Inflammatory macrophage (primary cell): ENCODE measurements at regions not wholly inside any gene's neighbourhood (a gene's known extent, or its start where the extent isn't known, plus 50 kb on each side); places are given as distances from the start of the nearest gene placed in this dataset.

Experiments
- DNase-seq, 2 donors: peaks; one replicate each; pipeline ENCODE4 v3.0.0-alpha.2; 2020 to 2022

DNA sequence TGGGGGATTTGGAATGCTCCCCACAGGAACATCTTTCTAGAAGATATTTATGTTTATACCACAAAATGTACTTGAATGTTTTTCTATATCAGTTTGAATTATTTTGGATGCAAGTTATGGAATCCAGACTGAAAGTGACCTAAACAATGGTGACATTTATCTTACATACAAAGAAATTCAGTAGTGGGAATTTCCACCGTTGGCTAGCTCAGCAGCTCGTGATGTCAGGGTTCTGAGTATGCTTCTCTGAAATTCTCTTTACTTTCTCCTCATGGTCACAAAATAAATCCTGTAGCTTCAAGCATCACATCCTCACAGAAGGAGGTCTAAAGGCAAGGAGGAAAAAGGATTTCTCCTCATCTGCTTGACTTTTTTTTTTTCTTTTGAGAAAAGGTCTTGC is 105.3 kb downstream of the AKAIN1 start:
- no peak for DNase-seq

DNA sequence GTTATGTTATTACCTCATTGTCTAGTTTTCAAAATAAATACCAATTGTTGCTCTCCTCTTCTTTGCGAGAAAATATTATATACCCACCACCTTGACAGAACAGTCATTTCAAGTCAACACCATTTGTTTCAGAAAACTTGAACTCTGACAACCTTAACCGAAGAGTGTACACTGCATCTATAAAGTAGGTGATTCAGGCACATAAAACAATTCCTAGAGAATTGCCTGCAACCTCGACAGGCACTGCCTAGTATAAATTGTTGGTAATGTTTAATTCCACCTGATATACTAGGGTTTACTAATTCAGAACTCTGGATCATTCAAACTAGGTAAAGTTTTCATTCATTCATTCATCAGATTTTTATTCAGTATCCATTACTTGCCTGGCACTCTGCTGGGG is 121.8 kb downstream of the AKAIN1 start:
- DNase-seq: no peak

DNA sequence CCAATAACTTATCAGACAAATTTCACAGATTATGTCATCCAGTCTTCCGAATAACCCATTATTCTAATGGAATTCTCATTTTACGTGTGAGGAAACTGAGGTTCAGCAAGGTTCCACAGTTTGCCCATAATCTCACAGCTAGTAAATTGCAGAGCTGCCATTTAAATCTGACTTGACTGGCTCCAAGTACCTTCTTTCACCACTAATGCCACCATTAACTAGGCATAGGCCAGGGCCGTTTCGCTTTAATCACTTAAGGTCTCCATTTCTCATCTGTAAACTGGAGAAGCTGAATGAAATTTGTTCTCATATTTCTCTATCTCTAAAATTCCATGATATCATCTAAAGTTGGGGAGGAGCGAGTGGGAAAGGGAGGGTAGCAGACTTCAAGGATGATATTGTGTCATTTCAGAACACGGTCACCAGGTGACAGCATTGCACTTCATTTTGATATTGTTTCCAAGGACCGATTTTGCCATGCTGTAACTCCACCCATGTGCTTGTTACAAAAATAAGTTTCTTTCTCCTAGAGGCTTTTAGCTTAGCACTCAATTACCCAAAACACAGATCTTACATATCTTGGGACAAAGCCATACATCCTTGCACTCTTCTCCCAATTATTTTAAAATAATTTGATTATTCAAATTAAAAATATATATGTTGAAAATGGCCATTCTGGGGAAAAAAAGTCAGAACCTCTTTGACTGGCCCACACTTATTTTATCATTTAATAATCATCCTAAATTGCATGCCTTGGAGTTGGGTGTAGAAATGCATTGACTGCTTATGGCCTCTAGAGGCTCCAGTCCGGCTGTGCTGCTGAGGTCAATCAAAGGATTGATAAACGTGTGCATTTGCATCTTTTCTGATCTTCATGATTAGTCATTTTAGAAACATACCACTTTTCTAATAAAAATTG is 123.8 kb downstream of the AKAIN1 start:
- DNase-seq: peak; percentile 13 to 18

DNA sequence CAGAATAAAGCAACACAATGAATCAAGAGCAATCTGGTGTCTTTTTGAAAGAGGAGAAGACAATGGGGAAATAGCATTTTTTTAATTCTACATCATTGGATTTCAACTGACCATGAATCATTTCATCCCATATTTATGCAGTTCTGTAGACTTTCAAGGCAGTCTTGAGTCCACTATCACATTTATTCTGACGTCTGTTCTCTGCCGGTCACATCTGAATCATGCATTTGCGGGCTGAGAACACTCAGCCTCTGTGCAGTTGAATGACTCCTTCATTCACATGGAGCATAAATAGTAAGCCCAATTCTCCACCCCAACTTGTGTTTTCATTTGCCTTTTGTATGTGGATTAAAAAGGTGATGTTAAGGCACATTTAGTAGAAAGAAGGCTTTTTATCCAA is 128.2 kb downstream of the AKAIN1 start:
- DNase-seq: no peak

DNA sequence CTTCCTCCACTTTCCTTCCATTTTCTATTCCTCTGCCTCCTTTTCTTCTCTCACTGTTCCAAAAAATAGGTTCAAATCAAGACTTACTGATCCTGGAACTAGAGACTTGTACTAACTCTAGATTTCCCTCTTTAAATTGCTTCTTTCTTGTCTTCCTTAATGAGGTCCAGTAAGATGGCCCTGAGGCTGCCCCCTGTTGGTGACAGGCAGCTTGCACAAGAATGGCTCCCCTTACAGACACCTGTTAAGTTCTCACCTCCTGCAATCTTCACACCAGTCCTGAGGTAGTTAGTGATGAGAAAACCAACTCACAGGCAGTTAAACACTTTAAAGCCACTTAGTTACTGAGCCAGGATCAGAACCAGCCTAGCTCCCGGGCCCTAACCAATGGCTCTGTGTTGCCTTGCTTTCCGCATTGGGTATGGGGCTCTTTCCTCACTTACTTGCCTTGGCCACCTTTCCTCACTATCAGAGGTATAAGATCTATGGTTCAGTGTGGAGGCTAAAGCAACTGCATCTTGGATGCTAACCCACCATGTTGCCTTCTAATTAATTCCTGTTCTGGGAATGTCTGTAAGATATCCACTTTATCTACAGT is 130.6 kb downstream of the AKAIN1 start:
- peak in 1 of 2 donors; percentile 10 for DNase-seq

DNA sequence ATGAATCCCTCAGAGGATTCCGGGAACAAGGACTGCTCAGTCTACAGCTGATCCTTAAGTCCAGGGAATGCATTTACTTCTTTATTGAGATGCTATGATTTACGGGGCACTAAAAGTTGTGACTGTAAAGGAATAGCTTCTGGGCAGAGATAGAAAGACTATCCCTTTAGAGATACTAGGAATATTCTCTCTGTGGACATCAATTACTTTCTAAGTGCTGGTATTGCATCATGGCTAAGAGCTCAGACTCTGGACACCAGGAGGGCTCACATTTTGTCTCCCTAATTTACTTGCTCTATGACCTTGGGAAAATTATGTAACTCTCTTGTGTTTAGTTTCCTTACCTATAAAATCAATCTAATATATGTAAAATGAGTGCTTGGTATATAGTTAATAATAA is 131.4 kb downstream of the AKAIN1 start:
- no peak for DNase-seq

DNA sequence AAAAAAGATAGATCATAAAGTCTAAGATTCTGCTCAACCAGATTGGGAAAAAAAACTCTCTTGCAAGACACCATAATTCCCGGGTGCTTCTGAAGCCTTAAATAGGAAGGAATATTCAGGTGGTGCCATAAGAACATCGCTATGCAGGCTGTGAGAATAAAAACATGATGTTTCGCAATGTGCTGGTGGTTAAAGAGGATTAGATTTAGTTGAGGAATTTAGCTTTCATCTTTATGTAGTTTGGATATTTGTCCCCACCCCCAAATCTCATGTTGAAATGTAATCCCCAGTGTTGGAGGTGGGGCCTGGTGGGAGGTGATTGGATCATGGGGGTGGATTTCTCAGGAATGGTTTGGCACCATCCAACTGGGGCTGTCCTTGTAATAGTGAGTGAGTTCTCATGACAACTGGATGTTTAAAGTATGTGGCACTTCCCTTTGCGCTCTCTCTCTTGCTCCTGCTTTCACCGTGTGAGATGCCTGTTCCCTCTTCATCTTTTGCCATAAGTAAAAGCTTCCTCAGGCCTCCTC is 132.2 kb downstream of the AKAIN1 start:
- no peak for DNase-seq

DNA sequence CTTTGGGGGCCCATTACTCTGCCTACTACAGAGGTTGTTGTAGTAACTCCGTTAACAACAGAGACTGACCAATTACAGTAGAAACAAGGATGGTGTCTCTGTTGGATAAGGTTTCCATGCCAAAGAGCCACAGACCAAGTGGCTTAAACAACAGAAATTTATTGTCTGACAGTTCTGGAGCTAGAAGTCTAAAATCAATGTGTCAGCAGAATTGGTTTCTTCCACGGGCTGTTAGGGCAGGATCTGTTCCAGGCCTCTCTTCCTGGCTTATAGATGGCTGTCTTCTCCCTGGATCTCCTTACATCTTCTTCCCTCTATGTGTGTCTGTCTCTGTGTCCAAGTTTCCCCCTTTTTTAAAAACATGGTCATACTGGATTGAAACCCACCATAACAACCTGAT is 135.3 kb downstream of the AKAIN1 start:
- DNase-seq: no peak

DNA sequence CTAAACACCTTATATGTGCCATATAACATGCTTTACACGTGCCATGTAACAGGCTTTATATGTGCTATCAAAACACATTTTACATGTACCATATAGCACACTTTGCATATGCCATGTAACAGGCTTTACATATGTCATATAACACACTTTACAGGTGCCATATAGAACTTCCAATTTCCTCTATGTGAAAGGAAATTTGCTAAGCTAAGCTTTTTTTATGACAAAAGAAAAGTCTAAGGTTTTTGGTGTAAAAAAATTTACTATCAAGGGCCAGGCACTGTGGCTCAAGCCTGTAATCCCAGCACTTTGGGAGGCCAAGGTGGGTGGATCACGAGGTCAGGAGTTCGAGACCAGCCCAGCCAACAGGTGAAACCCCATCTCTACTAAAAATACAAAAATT is 136.5 kb downstream of the AKAIN1 start:
- no peak for DNase-seq

DNA sequence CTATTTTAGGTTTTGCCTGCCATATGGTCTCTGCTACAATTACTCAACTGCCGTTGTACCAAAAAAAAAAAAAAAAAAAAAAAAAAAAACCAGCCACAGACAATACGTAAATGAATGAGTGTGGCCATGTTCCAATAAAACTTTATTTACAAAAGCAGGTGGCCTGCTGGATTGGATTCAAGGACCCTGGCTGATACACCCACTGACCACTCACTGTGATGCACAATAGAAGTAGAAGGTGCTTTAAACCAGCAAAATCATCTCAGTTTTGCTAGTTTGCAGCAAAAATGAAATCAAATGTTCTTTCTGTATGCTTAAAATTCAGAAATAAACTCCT is 137.4 kb downstream of the AKAIN1 start:
- no peak for DNase-seq

DNA sequence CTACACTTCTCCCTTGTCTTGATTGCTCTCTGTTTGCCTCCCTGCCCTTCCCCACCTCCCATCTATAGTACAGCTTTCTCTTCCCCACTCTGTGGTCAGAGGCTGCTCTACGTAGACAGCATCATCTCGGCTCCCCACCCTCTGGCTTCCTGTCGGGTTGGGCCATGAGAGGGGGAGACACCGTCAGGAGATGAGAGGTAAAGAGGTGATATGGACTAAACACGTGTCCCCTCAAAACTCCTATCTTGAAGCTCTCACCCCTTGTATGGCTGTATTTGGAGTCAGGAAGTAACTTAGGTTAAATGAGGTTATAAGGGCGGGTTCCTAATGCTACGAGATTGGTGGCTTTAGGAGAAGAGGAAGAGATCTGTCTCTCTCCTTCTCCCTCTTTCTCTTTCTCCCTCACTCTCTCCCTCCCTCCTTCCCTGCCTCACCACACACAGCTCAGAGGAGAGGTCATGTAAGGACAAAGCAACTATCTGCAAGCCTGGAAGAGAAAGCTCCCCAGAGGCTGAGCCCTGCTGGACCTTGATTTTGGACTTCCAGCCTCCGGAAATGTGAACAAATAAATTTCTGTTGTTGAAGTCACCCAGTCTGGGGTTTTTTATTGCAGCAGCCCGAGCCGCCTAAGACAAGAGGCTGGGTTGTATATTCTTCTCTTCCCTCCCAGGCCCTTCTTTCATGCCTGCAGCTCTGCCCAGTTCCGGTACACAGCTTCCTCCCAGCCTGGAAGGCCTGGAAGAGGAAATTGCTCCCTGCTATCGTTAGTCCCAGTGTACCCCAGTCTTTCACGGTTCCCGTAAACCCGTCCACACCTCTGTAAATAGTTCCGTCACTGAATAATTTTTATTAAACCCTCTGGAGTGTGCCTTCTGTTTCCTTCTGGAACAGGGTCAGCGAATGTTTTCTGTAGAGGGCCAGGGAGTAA is 138.0 kb downstream of the AKAIN1 start:
- DNase-seq: peak; percentile 7 to 18

DNA sequence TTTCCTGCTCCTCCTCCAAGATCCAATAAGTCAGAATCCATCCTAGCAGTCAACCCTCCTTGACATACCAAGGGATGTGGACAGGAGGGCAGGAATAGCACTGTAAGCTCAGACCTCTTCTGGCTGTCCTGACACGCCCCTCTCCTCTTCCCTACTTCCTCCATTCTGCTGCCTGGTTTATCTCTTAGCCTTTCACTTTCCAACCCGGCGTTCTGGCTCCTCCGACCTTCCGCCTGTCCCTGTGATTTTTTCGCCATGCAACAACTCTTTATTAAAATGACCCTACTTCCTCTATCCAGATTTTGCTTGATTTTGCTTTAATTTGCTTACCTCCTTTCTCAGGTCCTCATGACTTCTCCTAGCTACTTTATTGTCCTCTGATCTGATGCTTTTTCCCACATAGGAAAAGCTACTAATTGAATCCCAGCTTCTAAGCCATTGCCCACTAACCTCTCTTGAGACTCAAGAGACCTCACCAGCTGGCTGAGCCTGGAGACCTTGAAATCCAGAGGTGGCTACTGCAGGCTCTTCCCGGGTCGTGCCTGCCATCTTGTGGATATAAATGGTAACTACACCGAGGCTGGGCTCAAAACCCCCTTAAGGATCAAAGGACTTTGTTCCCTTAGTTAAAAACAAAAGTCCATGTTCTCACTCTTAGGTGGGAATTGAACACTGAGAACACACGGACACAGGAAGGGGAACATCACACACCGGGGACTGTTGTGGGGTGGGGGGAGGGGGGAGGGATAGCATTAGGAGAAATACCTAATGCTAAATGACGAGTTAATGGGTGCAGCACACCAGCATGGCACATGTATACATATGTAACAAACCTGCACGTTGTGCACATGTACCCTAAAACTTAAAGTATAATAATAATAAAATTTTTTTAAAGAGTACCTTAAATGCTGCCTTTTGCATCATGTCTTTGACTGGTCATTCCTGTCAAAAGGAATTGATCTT is 139.4 kb downstream of the AKAIN1 start:
- DNase-seq: peak; percentile 66 to 72

DNA sequence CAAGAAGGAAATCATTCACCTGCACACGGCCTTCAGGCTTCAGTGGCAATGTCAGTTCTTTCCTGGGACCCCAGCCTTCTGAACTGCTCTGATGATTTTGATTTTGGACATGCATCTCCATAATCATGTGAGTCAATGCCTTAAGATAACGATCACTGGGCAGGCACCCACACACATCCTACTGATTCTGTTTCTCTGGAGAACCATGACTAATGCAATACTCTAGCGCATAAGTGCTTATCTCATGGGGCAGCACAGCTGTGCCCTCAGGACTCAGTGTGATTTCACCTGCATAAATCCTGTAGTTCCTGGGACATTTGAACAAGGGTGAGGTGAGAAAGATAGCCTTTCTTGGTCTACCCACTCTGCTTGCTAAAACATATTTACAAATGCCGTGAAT is 144.6 kb downstream of the AKAIN1 start:
- no peak for DNase-seq

DNA sequence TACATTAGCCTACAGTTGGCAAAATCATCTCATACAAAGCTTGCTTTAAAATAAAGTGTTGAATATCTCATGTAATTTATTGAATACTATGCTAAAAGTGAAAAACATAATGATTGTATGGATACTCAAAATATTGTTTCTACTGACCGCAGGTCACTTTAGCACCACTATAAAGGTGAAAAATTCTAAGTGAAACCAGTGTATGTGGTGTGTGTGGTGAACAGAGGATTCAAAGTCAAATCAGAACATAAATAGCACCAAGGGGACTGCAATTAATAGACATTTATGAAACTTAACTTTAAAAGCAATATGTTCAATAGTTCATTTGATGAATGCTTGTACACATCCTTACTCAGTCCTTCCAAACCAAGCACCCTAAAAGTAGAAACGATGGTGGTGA is 145.8 kb downstream of the AKAIN1 start:
- no peak for DNase-seq

DNA sequence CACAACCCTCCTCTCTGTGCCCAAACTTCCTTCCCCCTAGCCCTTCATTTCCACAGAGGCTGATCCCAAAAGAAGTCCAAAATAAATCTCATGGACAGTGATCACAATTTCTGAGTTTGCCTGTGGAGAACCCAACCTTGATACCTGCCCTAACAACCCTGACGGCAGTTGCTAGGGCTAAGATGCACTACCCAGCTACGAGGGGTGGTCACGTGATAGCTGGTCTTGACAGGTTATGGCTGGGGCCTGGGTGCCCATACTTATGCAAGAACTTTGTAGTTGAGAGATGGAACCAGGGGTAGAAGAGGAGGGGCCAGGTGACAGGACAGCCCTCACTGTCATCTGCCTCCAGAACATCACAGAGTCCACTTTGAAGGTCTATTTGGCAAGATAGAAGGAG is 147.9 kb downstream of the AKAIN1 start:
- no peak for DNase-seq

DNA sequence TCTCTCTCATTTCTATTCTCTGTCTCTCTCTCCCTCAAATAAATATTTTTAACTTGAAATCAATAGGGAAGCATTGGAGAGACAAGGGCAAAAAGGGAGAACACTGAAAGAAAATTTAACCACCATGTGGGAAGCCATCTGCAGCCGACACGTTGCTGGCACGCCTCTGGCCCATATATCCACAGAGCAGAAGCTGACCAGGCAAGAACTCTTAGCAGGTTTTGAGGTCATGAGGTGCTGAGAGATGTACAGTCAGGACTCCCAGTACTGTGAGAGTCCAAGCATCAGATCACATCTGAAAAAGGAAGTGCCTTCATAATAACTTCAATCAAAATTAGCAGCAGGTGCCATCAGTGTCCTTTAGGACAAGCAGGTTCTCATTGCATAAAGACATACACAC is 156.6 kb downstream of the AKAIN1 start:
- no peak for DNase-seq

DNA sequence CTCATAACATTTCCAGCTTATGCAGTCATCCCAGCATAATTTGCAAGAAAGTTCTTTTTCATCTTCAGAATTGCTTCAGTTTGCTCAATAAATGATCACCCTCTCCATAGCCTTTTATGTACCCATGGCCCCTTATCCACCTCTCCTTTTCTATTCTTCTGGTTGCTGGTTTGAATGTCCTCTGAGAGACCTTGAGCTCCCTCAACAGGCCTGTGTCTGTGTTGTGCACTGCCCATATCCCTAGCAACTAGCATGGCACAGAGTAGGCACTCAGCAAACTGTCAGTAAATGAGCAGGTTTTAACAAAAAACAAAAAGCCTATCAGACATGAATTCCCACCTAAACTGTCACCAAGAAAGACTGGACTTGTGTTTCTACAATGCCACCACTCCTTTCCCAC is 160.5 kb downstream of the AKAIN1 start:
- DNase-seq: no peak

DNA sequence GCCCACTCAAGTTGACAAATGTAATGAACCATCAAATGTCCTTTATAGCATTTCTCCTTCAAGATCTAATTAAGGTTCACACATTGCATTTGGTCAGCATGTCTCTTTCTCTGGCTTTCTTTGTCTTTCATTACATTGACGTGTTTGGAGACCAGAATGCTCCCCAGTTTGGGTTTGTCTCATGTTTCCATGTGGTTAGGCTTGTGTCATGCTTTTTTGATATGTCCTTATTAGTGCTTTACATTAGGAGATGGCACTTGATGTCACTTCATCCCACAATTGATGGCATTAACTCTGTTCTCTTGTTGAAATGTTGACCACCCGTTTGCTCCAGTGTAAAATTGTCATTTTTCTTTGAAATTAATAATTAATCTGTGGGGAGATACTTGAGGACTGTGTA is 165.8 kb downstream of the AKAIN1 start:
- DNase-seq: no peak

DNA sequence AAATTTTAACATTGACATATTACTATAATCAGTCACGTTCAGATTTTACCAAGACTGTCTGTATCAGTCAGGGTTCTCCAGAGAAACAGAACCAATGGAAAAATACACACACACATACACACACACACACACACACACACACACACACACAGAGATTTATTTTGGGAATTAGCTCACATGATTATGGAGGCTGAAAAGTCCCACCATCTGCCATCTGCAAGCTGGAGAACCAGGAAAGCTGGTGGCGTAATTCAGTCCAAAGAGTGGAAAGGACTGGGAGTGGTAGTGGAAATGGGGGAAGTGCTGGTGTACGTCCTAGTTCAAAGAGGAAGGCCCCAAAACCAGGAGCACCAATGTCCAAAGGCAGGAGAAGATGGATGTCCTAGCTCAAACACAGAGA is 166.4 kb downstream of the AKAIN1 start:
- no peak for DNase-seq

DNA sequence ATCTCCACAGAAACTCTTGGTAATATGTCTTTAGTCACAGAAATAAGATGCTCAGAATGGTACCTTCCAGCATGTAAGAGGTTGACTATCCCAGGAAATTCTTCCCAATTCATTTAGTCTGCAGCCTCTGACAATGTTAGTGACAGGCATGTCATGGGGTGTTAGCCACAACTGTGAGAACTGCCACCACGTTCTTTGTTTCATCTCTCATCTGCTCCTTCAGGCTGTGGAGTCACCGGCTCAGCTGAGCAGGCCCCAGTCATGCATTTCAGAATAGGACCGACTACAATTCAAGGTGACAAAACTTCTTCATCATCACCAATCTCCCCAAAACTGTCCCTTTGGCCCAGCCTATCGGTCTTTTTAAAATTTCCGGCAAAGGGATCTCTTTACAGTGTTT is 167.5 kb downstream of the AKAIN1 start:
- DNase-seq: no peak

DNA sequence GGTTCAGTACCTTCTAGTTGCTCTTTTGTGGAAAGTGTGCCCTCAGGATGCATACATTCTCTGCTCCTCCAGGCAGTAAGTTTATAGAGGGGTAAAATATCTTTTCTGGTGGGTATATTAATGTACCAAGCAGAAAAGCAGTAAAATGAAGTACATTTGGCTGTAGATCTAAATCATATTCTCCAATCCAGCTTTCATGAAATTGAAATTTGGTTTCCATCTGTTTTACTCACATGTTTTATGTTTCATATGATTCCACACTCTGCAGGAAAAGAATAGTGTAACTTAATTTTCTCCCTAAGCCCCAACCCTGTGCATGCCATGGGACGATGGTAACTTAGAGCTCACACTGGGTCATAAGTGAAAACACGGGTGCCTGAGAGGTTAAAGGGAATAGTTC is 172.3 kb downstream of the AKAIN1 start:
- DNase-seq: no peak

DNA sequence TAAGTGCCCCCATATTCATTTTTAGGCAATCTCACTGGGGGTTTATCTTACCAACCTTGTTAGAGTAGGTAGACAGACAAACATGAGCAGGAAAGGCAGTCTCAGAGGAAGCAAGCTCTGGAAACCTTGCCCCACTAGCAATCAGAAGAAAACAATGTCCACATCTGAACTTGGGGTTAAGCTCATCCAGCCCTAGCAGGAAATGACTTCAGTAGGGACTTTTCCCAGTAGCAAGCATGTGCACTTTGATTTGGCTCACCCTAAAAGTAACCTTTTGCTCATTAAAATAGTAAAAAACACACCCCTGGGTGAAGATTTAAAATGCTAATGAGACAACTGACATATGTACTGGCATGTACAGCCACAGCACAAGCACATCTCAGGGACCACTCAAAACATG is 175.5 kb downstream of the AKAIN1 start:
- no peak for DNase-seq
